ENCODE measurements at regions not wholly inside any gene's neighbourhood (a gene's known extent, or its start where the extent isn't known, plus 50 kb on each side); places are given as distances from the start of the nearest gene placed in this dataset.

DNA sequence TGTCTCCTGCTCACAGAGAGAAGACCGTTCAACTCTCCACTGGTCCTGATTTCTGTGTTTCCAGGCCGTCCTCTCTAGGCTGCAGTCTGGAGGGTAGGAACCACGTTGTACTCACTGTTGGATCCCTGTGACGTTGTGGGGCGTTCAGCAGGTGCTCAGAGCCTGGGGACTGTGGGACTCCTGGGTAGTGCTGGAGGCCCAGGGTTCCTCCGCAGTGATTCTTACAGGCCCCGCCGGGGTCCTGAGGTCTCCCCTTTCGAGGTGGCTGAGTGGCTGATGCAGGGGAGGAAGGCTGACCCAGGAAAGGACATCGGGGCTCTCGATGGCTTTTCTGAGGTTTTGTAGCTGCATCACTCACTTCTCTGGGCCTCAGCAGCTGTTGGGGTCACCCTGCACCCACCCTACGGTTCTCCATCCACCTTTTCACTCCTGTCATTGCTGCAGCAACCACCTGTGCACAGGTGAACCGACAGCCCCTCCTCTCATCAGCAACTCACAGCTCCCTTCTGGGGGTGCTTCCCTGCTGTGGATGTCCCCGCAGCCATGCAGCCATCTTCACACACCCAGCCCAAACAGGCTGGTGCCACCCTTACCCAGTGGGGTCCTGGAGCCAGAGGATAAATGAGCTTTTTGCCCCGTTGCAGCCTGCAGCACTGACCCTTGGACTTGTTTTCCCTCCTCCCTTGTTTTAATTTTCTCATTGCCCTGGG lies 169.6 kb upstream of the HDAC4 start:
- Mint-ChIP-seq H3K4me1 (peaks cover 0 to 2% (median 0%) of the 10 kb centered on the region in 3 donors), H3K36me3 (no peaks in the 10 kb centered on the region), H3K9me3 (no peaks in the 10 kb centered on the region), H3K27me3 (peaks cover 0 to 4% of the 10 kb centered on the region in 2 donors), H3K27ac (no peak overlapping the region), H3K4me3 (no peak overlapping the region)
- H3K36me3 ChIP-seq (ENCODE audit: control insufficient read depth in 2 of 2, extremely low read depth in 1 of 2, insufficient read depth in 1 of 2, low read length in 1 of 2) = no peaks in the 10 kb centered on the region
- no peaks in the 10 kb centered on the region for H3K9me3 ChIP-seq
- peaks cover 0 to 4% of the 10 kb centered on the region in 2 experiments for H3K4me1 ChIP-seq (ENCODE audit: control insufficient read depth in 1 of 2, extremely low read depth in 1 of 2, insufficient read depth in 2 of 2, low read length in 2 of 2)
- DNase-seq (no peak), ATAC-seq (replicated peaks in 1 of 4) (no peak)
- peaks cover 0 to 23% of the 10 kb centered on the region in 2 experiments for H3K27me3 ChIP-seq (replicated peaks in 1 of 2; ENCODE audit: control insufficient read depth in 2 of 2, extremely low read depth in 1 of 2, insufficient read depth in 2 of 2, low read length in 1 of 2)
- no peak overlapping the region for H3K27ac ChIP-seq (ENCODE audit: low read length)
- CTCF ChIA-PET = no interaction called here
- 73% methylated on average over 15 of the region's 15 CpGs for WGBS (ENCODE audit: insufficient coverage)
- POLR2A ChIA-PET = no interaction called here
- no peak overlapping the region for H3K4me3 ChIP-seq (ENCODE audit: control insufficient read depth in 1 of 2, extremely low read depth in 1 of 2, low read length in 1 of 2)

DNA sequence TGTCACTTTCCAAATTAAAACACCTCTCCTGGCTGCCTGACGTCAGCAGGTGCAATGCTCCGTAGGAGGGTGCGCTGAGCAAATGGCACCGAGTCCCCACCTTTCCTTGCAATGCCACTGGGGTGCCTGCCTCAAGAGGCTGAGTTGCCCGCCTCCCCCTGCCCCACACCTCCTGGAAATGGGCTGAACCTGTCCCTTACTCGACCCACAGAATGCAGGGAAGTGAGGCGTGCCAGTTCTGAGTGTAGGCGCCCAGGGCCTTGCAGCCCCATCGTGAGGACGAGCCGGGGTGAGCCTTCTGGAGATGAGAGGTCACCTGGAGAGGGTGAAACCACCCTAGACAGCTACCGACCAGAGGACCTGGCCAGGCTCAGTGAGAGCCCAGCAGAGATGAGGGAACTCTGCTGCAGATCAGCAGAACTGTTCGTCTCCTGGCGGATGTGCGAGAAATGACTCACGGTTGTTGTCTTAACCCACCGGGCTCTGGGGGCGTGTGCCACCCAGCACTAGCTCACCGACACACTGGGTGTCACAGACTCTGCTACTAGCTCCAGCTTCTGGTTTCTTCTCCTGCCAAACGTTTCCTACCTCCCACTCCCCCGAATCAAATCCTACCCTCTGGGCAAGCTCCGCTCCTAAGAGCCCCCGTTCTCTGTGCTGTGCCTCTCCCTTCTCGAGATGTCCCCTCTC lies 168.7 kb upstream of the HDAC4 start:
- H3K27ac Mint-ChIP-seq = no peak overlapping the region
- peaks cover 0 to 2% (median 0%) of the 10 kb centered on the region in 3 donors for H3K4me1 Mint-ChIP-seq
- Histone ChIP-seq H3K27me3 (replicated peaks in 1 of 2; ENCODE audit: control insufficient read depth in 2 of 2, extremely low read depth in 1 of 2, insufficient read depth in 2 of 2, low read length in 1 of 2) (peaks cover 0 to 17% of the 10 kb centered on the region in 2 experiments), H3K4me1 (ENCODE audit: control insufficient read depth in 1 of 2, extremely low read depth in 1 of 2, insufficient read depth in 2 of 2, low read length in 2 of 2) (peaks cover 0 to 4% of the 10 kb centered on the region in 2 experiments), H3K4me3 (ENCODE audit: control insufficient read depth in 1 of 2, extremely low read depth in 1 of 2, low read length in 1 of 2) (no peak overlapping the region), H3K27ac (ENCODE audit: low read length) (no peak overlapping the region), H3K36me3 (ENCODE audit: control insufficient read depth in 2 of 2, extremely low read depth in 1 of 2, insufficient read depth in 1 of 2, low read length in 1 of 2) (no peaks in the 10 kb centered on the region), H3K9me3 (no peaks in the 10 kb centered on the region)
- POLR2A ChIA-PET = no interaction called here
- H3K27me3 Mint-ChIP-seq = peaks cover 0 to 4% of the 10 kb centered on the region in 2 donors
- no peaks in the 10 kb centered on the region for H3K9me3 Mint-ChIP-seq
- ATAC-seq (replicated peaks in 1 of 4) (peak in 2 of 4 experiments; percentile 40 to 43), DNase-seq (peak in 3 of 35 experiments; percentile 13 to 15 (median 14))
- 72% methylated on average over 23 of the region's 24 CpGs for WGBS (ENCODE audit: insufficient coverage)
- CTCF ChIA-PET = no interaction called here
- no peak overlapping the region for H3K4me3 Mint-ChIP-seq
- H3K36me3 Mint-ChIP-seq = no peaks in the 10 kb centered on the region

DNA sequence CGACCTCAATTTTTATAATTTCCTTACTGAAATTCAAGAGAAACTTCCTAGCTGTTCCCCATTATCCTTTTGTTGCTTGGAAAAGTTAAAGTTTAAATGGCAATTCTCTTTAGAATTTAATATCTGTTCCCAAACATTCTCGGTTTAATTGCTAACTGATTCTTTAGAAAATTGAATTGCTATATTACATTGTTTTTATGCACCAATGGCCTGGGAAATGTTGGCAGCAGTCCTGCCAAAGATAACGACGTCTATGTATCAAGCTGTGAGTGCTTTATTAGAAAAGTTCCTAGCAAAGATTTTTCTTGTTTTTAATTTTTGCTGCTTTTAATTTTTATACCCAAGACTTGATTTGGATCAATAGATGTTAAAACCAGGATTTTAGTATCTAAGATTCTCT lies 167.8 kb upstream of the HDAC4 start:
- H3K4me3 Mint-ChIP-seq = no peak overlapping the region
- no peaks in the 10 kb centered on the region for H3K9me3 Mint-ChIP-seq
- peaks cover 0 to 7% of the 10 kb centered on the region in 2 donors for H3K27me3 Mint-ChIP-seq
- Histone ChIP-seq H3K4me1 (ENCODE audit: control insufficient read depth in 1 of 2, extremely low read depth in 1 of 2, insufficient read depth in 2 of 2, low read length in 2 of 2) (peaks cover 0 to 4% of the 10 kb centered on the region in 2 experiments), H3K36me3 (ENCODE audit: control insufficient read depth in 2 of 2, extremely low read depth in 1 of 2, insufficient read depth in 1 of 2, low read length in 1 of 2) (no peaks in the 10 kb centered on the region), H3K27me3 (replicated peaks in 1 of 2; ENCODE audit: control insufficient read depth in 2 of 2, extremely low read depth in 1 of 2, insufficient read depth in 2 of 2, low read length in 1 of 2) (peaks cover 0 to 23% of the 10 kb centered on the region in 2 experiments), H3K27ac (ENCODE audit: low read length) (no peak overlapping the region), H3K4me3 (ENCODE audit: control insufficient read depth in 1 of 2, extremely low read depth in 1 of 2, low read length in 1 of 2) (no peak overlapping the region), H3K9me3 (no peaks in the 10 kb centered on the region)
- ATAC-seq (replicated peaks in 1 of 4) (no peak), DNase-seq (no peak)
- no CpG with 5 or more reads among the region's 4 CpGs for WGBS (ENCODE audit: insufficient coverage)
- POLR2A ChIA-PET = no interaction called here
- H3K4me1 Mint-ChIP-seq = peaks cover 0 to 2% (median 0%) of the 10 kb centered on the region in 3 donors
- CTCF ChIA-PET = no interaction called here
- no peaks in the 10 kb centered on the region for H3K36me3 Mint-ChIP-seq
- no peak overlapping the region for H3K27ac Mint-ChIP-seq

DNA sequence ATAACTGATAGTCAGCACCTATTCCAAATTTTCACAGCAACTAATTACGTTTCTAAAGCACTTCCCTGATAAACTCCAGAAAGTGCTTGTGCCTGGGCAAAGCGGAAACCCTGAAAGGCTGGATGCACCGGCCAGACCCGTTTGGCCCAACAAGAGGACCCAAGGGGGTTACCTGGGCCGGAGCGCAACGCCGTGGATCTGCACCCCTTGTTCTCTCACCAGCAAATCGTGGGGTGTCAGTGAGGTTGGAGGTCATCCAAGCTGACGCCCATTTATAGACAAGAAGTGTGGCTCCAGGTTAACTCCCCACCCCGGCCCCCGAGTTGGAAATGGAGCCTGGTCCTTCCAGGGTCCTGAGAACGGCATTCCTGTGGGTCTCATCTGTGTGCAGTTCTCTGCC lies 167.0 kb upstream of the HDAC4 start:
- no peak overlapping the region for H3K27ac ChIP-seq (ENCODE audit: low read length)
- no peaks in the 10 kb centered on the region for H3K9me3 ChIP-seq
- no peak overlapping the region for H3K4me3 ChIP-seq (ENCODE audit: control insufficient read depth in 1 of 2, extremely low read depth in 1 of 2, low read length in 1 of 2)
- peaks cover 0 to 2% (median 0%) of the 10 kb centered on the region in 3 donors for H3K4me1 Mint-ChIP-seq
- WGBS (ENCODE audit: insufficient coverage) = 79% methylated on average over 8 of the region's 13 CpGs
- H3K27me3 Mint-ChIP-seq = peaks cover 0 to 7% of the 10 kb centered on the region in 2 donors
- H3K27me3 ChIP-seq (replicated peaks in 1 of 2; ENCODE audit: control insufficient read depth in 2 of 2, extremely low read depth in 1 of 2, insufficient read depth in 2 of 2, low read length in 1 of 2) = peaks cover 0 to 28% of the 10 kb centered on the region in 2 experiments
- DNase-seq (no peak), ATAC-seq (replicated peaks in 1 of 4) (no peak)
- H3K27ac Mint-ChIP-seq = no peak overlapping the region
- CTCF ChIA-PET = no interaction called here
- no peaks in the 10 kb centered on the region for H3K9me3 Mint-ChIP-seq
- peaks cover 0 to 4% of the 10 kb centered on the region in 2 experiments for H3K4me1 ChIP-seq (ENCODE audit: control insufficient read depth in 1 of 2, extremely low read depth in 1 of 2, insufficient read depth in 2 of 2, low read length in 2 of 2)
- no peaks in the 10 kb centered on the region for H3K36me3 ChIP-seq (ENCODE audit: control insufficient read depth in 2 of 2, extremely low read depth in 1 of 2, insufficient read depth in 1 of 2, low read length in 1 of 2)
- no peaks in the 10 kb centered on the region for H3K36me3 Mint-ChIP-seq
- no peak overlapping the region for H3K4me3 Mint-ChIP-seq
- POLR2A ChIA-PET = no interaction called here

DNA sequence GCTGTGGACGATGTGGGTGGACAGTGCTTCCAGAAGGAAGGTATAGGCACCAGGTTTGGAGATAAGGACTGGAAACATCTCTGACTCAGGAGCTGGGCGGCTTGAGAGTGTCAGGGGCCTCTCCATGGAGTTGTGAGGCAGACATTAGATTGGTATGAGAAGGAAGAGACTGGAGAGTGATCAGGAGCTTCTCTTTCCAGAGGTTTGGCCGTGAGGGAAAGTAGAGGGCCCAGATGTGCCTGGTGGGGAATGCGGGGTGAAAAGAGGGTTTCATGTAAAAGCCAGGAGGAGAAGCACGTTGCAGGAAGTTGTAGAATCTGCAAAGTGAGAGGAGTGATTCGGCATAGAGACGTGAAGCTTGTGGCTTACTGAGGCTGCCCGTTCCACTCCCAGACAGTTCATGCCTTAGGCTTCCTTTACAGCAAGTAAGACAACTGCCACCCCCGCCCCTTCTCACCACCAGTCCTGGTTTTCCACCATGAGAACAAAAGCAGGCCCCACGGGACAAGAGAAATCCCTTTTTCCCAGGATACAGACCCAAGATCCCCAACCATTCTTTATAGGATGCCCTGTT lies 166.3 kb upstream of the HDAC4 start:
- Mint-ChIP-seq H3K27ac (no peak overlapping the region), H3K9me3 (no peaks in the 10 kb centered on the region), H3K4me1 (peaks cover 0 to 2% (median 0%) of the 10 kb centered on the region in 3 donors), H3K4me3 (no peak overlapping the region), H3K27me3 (peaks cover 0 to 7% of the 10 kb centered on the region in 2 donors), H3K36me3 (no peaks in the 10 kb centered on the region)
- DNase-seq (no peak), ATAC-seq (replicated peaks in 1 of 4) (no peak)
- H3K36me3 ChIP-seq (ENCODE audit: control insufficient read depth in 2 of 2, extremely low read depth in 1 of 2, insufficient read depth in 1 of 2, low read length in 1 of 2) = no peaks in the 10 kb centered on the region
- WGBS (ENCODE audit: insufficient coverage) = 34% methylated on average over 7 of the region's 10 CpGs
- no peak overlapping the region for H3K4me3 ChIP-seq (ENCODE audit: control insufficient read depth in 1 of 2, extremely low read depth in 1 of 2, low read length in 1 of 2)
- no peak overlapping the region for H3K27ac ChIP-seq (ENCODE audit: low read length)
- H3K27me3 ChIP-seq (replicated peaks in 1 of 2; ENCODE audit: control insufficient read depth in 2 of 2, extremely low read depth in 1 of 2, insufficient read depth in 2 of 2, low read length in 1 of 2) = peaks cover 0 to 34% of the 10 kb centered on the region in 2 experiments
- H3K4me1 ChIP-seq (ENCODE audit: control insufficient read depth in 1 of 2, extremely low read depth in 1 of 2, insufficient read depth in 2 of 2, low read length in 2 of 2) = peaks cover 0 to 4% of the 10 kb centered on the region in 2 experiments
- ChIA-PET POLR2A (no interaction called here), CTCF (no interaction called here)
- H3K9me3 ChIP-seq = no peaks in the 10 kb centered on the region

DNA sequence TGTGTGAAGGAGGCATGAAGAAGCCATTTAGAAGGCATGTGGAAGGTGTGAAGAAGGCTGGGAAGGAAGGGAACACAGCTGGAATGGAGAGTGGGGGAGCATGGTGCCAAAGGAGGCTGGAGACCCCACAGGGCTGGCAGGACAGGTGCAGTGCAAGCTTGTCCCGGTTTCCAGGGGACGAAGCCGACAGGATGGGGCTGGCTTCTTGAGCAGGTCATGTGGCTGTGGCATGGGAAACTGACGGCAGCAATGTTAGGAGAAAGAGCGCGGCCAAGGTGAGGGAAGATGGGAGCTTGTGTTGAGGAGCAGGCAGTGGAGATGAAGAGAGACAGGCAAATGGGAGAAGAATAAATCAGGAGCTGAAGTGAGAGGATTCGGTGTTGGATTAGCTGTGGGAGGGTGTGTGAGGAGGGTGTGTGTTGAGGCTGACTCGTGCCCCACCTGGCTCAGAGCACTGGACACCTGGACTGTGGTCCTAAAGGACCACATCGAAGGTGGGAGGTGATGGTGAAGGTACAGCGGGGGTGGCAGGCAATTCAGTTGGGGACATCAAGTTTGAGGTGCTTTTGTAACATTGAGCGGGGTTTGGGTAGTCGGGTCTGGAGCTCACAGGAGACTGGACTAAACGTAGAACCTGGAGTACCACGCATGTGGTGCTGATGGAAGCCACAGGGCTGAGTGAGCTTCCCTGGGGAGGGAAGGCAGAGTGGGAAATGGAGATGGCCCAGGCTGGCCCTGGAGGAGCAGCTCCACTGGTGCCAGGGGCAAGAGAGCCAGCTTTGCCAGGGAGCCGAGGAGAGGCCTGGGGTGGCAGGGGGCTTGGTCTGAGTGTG lies 165.6 kb upstream of the HDAC4 start:
- DNase-seq (no peak), ATAC-seq (replicated peaks in 1 of 4) (no peak)
- Mint-ChIP-seq H3K27ac (no peak overlapping the region), H3K4me1 (peaks cover 0 to 2% (median 0%) of the 10 kb centered on the region in 3 donors), H3K36me3 (no peaks in the 10 kb centered on the region), H3K4me3 (no peak overlapping the region), H3K9me3 (no peaks in the 10 kb centered on the region), H3K27me3 (peaks cover 0 to 7% of the 10 kb centered on the region in 2 donors)
- H3K4me3 ChIP-seq (ENCODE audit: control insufficient read depth in 1 of 2, extremely low read depth in 1 of 2, low read length in 1 of 2) = no peak overlapping the region
- peaks cover 0 to 39% of the 10 kb centered on the region in 2 experiments for H3K27me3 ChIP-seq (replicated peaks in 1 of 2; ENCODE audit: control insufficient read depth in 2 of 2, extremely low read depth in 1 of 2, insufficient read depth in 2 of 2, low read length in 1 of 2)
- 95% methylated on average over 15 of the region's 15 CpGs for WGBS (ENCODE audit: insufficient coverage)
- no peak overlapping the region for H3K27ac ChIP-seq (ENCODE audit: low read length)
- H3K9me3 ChIP-seq = no peaks in the 10 kb centered on the region
- ChIA-PET POLR2A (no interaction called here), CTCF (no interaction called here)
- H3K36me3 ChIP-seq (ENCODE audit: control insufficient read depth in 2 of 2, extremely low read depth in 1 of 2, insufficient read depth in 1 of 2, low read length in 1 of 2) = no peaks in the 10 kb centered on the region
- peaks cover 0 to 4% of the 10 kb centered on the region in 2 experiments for H3K4me1 ChIP-seq (ENCODE audit: control insufficient read depth in 1 of 2, extremely low read depth in 1 of 2, insufficient read depth in 2 of 2, low read length in 2 of 2)
